Fibroblast of lung (primary cell): ENCODE measurements at regions not wholly inside any gene's neighbourhood (a gene's known extent, or its start where the extent isn't known, plus 50 kb on each side); places are given as distances from the start of the nearest gene placed in this dataset.

Source experiments
- DNase-seq, 2 donors: peaks; one replicate each; pipeline versions ENCODE4 v3.0.0 to v3.0.0-alpha.2; 2010; ENCODE audit warnings: low read depth in 2 of 2
- H2AFZ ChIP-seq: 2 replicates; pipeline ENCODE4 v1.5.1; 2012; ENCODE audit warnings: low read length, control low read depth, inconsistent platforms
- H3K27ac ChIP-seq: 2 replicates; pipeline ENCODE4 v1.5.1; 2011; ENCODE audit warnings: low read length, control low read depth; ENCODE audit not compliant: insufficient read depth
- H3K27me3 ChIP-seq: 2 replicates; pipeline ENCODE4 v1.5.1; 2011; ENCODE audit warnings: mild to moderate bottlenecking, low read length; ENCODE audit not compliant: control insufficient read depth, insufficient read depth
- H3K36me3 ChIP-seq: 2 replicates; pipeline ENCODE4 v1.5.1; 2011; ENCODE audit warnings: low read length; ENCODE audit not compliant: control insufficient read depth, insufficient read depth
- H3K4me1 ChIP-seq: 2 replicates; pipeline ENCODE4 v1.5.1; 2011; ENCODE audit warnings: low read length; ENCODE audit not compliant: control insufficient read depth, insufficient read depth; ENCODE audit errors: extremely low read depth
- H3K4me2 ChIP-seq: 2 replicates; pipeline ENCODE4 v1.5.1; 2011; ENCODE audit warnings: low read length, control low read depth; ENCODE audit not compliant: insufficient read depth; ENCODE audit errors: extremely low read depth
- H3K4me3 ChIP-seq, 4 experiments: fragments of 200-600 bp in 1 of 4; sonication (generic) in 1 of 4; replicated peaks in 1 of 4; 2 replicates each; pipeline ENCODE4 v1.5.1; 2011 to 2016; ENCODE audit warnings: low read length in 4 of 4, low read depth in 3 of 4, mild to moderate bottlenecking in 3 of 4, control low read depth in 2 of 4, inconsistent platforms in 1 of 4, mixed read lengths in 1 of 4; ENCODE audit not compliant: insufficient read depth in 1 of 4; ENCODE audit errors: control extremely low read depth in 1 of 4
- H3K79me2 ChIP-seq: 2 replicates; pipeline ENCODE4 v1.5.1; 2012; ENCODE audit warnings: mild to moderate bottlenecking, low read length, inconsistent platforms; ENCODE audit not compliant: control insufficient read depth, insufficient read depth
- H3K9ac ChIP-seq: 2 replicates; pipeline ENCODE4 v1.5.1; 2011; ENCODE audit warnings: mild to moderate bottlenecking, low read length, control low read depth; ENCODE audit not compliant: insufficient read depth
- H3K9me3 ChIP-seq: 2 replicates; pipeline ENCODE4 v1.5.1; 2012; ENCODE audit warnings: low read depth, low read length; ENCODE audit not compliant: control insufficient read depth, insufficient read depth
- H4K20me1 ChIP-seq: 2 replicates; pipeline ENCODE4 v1.5.1; 2011; ENCODE audit warnings: low read length; ENCODE audit not compliant: control insufficient read depth, insufficient read depth; ENCODE audit errors: extremely low read depth
- EZH2 ChIP-seq: IDR thresholded peaks from 2 replicates; pipeline ENCODE4 v1.5.1; 2012; ENCODE audit warnings: low read length, control low read depth, mild to moderate bottlenecking; ENCODE audit errors: missing control alignments
- TF ChIP-seq, protein P1 (sequence below), 2 donors: IDR thresholded peaks in 1 of 2; conservative IDR thresholded peaks in 1 of 2; 1 replicate in 1 of 2; 2 replicates in 1 of 2; pipeline ENCODE4 v1.5.1; 2011 to 2012; ENCODE audit warnings: low read length in 2 of 2, control low read depth in 1 of 2, inconsistent platforms in 1 of 2, low read depth in 1 of 2, mild to moderate bottlenecking in 1 of 2

DNA sequence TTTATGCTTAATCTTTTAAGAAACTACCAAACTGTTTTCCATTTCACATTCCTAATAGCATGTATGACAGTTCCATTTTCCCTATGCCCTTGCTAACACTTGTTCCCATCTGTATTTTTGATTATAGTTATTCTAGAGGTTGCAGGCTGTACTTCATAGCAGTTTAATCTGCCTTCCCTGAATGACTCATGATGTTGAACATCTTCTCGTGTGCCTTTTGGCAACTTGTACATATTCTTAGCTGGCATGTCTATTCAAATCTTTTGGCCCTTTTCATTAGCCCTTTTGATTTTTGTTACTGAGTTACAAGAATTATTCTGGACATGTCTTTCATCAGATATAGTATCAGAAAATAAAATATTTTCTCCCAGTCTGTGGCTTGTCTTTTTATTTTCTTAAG, 320.3 kb downstream of the DIRAS2 start:
- DNase-seq: peak in 1 of 2 donors; percentile 33
- no peak for TF ChIP-seq EZH2
- TF ChIP-seq, protein P1, sequence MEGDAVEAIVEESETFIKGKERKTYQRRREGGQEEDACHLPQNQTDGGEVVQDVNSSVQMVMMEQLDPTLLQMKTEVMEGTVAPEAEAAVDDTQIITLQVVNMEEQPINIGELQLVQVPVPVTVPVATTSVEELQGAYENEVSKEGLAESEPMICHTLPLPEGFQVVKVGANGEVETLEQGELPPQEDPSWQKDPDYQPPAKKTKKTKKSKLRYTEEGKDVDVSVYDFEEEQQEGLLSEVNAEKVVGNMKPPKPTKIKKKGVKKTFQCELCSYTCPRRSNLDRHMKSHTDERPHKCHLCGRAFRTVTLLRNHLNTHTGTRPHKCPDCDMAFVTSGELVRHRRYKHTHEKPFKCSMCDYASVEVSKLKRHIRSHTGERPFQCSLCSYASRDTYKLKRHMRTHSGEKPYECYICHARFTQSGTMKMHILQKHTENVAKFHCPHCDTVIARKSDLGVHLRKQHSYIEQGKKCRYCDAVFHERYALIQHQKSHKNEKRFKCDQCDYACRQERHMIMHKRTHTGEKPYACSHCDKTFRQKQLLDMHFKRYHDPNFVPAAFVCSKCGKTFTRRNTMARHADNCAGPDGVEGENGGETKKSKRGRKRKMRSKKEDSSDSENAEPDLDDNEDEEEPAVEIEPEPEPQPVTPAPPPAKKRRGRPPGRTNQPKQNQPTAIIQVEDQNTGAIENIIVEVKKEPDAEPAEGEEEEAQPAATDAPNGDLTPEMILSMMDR (conservative IDR thresholded peaks at IDR 0.05 in 1 of 2, IDR thresholded peaks at IDR 0.05 in 1 of 2; ENCODE audit: low read depth in 1 of 2, low read length in 2 of 2): no peak
- Histone ChIP-seq H2AFZ (no peak overlapping the region), H3K4me2 (no peak overlapping the region), H3K27me3 (no peaks in the 10 kb centered on the region), H3K9me3 (no peaks in the 10 kb centered on the region), H3K79me2 (no peaks in the 10 kb centered on the region), H3K27ac (no peak overlapping the region), H3K9ac (no peak overlapping the region), H3K36me3 (no peaks in the 10 kb centered on the region), H4K20me1 (no peaks in the 10 kb centered on the region), H3K4me3 (no peak overlapping the region), H3K4me1 (no peaks in the 10 kb centered on the region)

DNA sequence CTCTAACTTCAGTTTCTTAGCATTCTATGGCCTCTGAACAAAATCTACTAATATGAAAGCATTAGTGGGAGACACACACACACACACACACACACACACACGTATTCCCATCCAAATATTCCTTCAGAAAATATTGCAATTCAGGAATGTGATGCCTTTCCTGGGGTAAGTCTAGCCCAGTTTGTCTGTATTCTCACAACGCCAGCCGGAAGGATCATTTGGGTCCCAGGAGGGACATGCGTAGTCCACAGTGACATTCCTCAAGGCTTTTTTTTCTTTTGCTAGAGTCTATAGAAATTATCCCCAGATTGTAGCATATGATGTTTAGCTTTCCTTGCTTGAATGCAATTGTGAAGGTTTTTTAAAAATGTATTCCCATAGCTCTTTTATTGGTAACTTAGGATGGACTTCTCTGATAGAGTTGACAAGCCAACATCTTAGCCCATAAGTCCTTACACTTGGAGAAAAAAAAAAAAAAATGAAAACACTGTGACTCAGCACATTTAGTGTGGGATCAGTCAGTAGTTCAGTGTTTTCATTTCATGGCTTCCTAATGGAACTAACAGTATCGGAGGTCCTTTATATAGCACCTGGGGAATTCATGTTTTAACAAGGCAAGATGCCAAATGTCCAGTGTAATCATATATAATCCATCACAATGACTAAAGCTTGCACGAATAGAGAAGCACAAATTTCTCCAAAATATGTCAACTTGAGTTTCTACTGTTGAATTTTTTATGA, 316.5 kb downstream of the DIRAS2 start:
- Histone ChIP-seq H3K79me2 (no peaks in the 10 kb centered on the region), H2AFZ (no peak overlapping the region), H3K4me1 (no peaks in the 10 kb centered on the region), H3K36me3 (no peaks in the 10 kb centered on the region), H3K27ac (no peak overlapping the region), H3K27me3 (no peaks in the 10 kb centered on the region), H3K9me3 (no peaks in the 10 kb centered on the region), H3K4me2 (no peak overlapping the region), H3K9ac (no peak overlapping the region), H4K20me1 (no peaks in the 10 kb centered on the region), H3K4me3 (no peak overlapping the region)
- peak; percentile 25 to 61 for DNase-seq
- TF ChIP-seq, protein P1 (conservative IDR thresholded peaks at IDR 0.05 in 1 of 2, IDR thresholded peaks at IDR 0.05 in 1 of 2; ENCODE audit: low read depth in 1 of 2, low read length in 2 of 2): no peak
- no peak for TF ChIP-seq EZH2

DNA sequence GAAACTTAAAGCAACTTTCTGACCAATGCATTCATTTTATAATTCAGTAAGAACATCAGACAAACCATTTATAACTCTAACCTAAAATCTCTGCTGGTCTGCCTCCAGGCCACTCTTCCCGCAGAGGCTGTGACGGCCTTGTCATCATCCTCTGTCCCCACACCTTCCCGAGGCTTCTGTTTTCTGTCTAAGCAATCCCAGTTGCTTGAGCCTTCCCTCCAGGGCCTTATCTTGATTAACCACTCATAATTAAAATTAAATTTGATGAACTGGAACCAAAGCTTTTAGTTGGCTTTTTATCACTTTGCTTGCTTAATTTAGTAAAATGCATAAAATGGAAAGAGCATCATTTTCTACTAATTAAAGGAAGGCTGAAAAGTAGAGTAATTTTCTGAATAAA, 312.4 kb downstream of the DIRAS2 start:
- Histone ChIP-seq H3K79me2 (no peaks in the 10 kb centered on the region), H3K9me3 (no peaks in the 10 kb centered on the region), H3K36me3 (no peaks in the 10 kb centered on the region), H3K4me1 (no peaks in the 10 kb centered on the region), H3K27me3 (no peaks in the 10 kb centered on the region), H3K4me2 (no peak overlapping the region), H4K20me1 (no peaks in the 10 kb centered on the region), H3K4me3 (no peak overlapping the region), H2AFZ (no peak overlapping the region), H3K27ac (no peak overlapping the region), H3K9ac (no peak overlapping the region)
- DNase-seq: no peak
- TF ChIP-seq, protein P1 (conservative IDR thresholded peaks at IDR 0.05 in 1 of 2, IDR thresholded peaks at IDR 0.05 in 1 of 2; ENCODE audit: low read depth in 1 of 2, low read length in 2 of 2): no peak
- no peak for TF ChIP-seq EZH2
